ENCODE measurements at regions not wholly inside any gene's neighbourhood (a gene's known extent, or its start where the extent isn't known, plus 50 kb on each side); places are given as distances from the start of the nearest gene placed in this dataset.

DNA sequence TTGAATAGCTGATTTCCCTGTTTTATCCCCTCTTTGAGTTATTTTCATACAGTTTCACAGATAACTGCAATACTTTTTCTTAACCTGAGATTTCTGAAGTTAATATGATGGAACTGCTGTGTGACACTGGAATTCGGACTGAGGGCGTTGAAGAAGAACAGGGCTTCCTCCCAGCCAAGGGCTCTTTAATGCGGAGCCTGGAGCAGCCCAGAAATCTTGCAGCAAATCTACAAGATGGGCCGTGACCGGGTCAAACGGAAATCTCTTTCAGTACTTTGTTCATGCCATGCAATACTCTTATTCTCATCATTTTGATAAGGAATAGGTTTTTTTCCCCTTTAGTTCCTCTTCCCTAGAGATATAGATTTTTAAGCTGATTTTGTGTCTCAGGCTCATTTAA lies 236.8 kb upstream of the IRX4 start (continued):
- TF ChIP-seq, protein P1, sequence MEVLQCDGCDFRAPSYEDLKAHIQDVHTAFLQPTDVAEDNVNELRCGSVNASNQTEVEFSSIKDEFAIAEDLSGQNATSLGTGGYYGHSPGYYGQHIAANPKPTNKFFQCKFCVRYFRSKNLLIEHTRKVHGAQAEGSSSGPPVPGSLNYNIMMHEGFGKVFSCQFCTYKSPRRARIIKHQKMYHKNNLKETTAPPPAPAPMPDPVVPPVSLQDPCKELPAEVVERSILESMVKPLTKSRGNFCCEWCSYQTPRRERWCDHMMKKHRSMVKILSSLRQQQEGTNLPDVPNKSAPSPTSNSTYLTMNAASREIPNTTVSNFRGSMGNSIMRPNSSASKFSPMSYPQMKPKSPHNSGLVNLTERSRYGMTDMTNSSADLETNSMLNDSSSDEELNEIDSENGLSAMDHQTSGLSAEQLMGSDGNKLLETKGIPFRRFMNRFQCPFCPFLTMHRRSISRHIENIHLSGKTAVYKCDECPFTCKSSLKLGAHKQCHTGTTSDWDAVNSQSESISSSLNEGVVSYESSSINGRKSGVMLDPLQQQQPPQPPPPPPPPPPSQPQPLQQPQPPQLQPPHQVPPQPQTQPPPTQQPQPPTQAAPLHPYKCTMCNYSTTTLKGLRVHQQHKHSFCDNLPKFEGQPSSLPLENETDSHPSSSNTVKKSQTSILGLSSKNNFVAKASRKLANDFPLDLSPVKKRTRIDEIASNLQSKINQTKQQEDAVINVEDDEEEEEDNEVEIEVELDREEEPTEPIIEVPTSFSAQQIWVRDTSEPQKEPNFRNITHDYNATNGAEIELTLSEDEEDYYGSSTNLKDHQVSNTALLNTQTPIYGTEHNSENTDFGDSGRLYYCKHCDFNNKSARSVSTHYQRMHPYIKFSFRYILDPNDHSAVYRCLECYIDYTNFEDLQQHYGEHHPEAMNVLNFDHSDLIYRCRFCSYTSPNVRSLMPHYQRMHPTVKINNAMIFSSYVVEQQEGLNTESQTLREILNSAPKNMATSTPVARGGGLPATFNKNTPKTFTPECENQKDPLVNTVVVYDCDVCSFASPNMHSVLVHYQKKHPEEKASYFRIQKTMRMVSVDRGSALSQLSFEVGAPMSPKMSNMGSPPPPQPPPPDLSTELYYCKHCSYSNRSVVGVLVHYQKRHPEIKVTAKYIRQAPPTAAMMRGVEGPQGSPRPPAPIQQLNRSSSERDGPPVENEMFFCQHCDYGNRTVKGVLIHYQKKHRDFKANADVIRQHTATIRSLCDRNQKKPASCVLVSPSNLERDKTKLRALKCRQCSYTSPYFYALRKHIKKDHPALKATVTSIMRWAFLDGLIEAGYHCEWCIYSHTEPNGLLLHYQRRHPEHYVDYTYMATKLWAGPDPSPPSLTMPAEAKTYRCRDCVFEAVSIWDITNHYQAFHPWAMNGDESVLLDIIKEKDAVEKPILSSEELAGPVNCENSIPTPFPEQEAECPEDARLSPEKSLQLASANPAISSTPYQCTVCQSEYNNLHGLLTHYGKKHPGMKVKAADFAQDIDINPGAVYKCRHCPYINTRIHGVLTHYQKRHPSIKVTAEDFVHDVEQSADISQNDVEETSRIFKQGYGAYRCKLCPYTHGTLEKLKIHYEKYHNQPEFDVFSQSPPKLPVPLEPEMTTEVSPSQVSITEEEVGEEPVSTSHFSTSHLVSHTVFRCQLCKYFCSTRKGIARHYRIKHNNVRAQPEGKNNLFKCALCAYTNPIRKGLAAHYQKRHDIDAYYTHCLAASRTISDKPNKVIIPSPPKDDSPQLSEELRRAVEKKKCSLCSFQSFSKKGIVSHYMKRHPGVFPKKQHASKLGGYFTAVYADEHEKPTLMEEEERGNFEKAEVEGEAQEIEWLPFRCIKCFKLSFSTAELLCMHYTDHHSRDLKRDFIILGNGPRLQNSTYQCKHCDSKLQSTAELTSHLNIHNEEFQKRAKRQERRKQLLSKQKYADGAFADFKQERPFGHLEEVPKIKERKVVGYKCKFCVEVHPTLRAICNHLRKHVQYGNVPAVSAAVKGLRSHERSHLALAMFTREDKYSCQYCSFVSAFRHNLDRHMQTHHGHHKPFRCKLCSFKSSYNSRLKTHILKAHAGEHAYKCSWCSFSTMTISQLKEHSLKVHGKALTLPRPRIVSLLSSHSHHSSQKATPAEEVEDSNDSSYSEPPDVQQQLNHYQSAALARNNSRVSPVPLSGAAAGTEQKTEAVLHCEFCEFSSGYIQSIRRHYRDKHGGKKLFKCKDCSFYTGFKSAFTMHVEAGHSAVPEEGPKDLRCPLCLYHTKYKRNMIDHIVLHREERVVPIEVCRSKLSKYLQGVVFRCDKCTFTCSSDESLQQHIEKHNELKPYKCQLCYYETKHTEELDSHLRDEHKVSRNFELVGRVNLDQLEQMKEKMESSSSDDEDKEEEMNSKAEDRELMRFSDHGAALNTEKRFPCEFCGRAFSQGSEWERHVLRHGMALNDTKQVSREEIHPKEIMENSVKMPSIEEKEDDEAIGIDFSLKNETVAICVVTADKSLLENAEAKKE (CRISPR knock-in tag; IDR thresholded peaks at IDR 0.05) = no peak
- no peak for TF ChIP-seq POLR2AphosphoS5 (IDR thresholded peaks at IDR 0.05; ENCODE audit: low read depth)

DNA sequence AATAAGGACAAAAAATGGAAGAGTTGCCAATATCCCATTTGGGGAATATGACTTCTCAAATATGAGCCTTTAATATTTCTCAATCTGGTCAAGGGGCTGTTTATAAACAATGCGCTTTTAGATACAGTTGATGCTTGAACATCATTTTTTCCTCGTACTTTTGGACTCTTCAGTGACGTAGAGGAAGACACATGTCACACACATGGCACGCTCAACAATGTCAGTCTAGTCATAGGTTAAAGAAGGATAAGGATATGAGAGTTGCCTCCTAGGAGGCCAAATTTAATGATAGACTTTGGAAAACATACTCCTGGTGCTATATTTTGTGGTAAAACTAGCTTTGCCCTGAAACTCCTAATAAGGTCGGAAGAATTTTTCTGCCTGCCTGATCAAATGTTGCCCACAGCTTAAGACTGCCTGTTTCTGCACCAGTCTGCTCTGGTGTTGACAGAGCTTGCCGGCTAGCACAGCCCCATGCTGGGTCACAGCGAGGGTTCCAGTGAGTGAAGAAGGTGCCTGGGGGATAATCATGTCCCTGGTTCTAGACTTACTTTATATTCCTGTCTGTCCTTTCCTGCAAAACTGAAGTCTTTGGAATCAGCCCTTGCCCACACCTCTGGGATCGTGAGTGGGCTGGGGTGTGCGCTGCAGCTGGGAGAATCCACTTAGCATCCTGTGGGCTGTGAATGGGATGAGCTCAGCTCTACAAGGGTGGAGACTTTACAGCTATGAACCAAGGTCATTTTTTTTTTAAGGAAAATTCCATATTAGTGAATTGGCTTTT lies 230.8 kb upstream of the IRX4 start:
- Histone ChIP-seq H4K20me1 (replicated peaks; ENCODE audit: insufficient read depth) (no peaks in the 10 kb centered on the region), H3K9me2 (ENCODE audit: insufficient read depth) (no peaks in the 10 kb centered on the region), H2AFZ (no peak overlapping the region), H3K4me3 (no peak overlapping the region), H3K27ac (ENCODE audit: low read depth) (no peak overlapping the region), H3K79me2 (replicated peaks; ENCODE audit: insufficient read depth) (no peaks in the 10 kb centered on the region), H3K27me3 (ENCODE audit: insufficient read depth) (no peaks in the 10 kb centered on the region), H3K4me2 (no peak overlapping the region), H3K36me3 (ENCODE audit: insufficient read depth) (no peaks in the 10 kb centered on the region), H3K4me1 (ENCODE audit: insufficient read depth) (no peaks in the 10 kb centered on the region), H3F3A (replicated peaks; ENCODE audit: low read depth) (no peaks in the 10 kb centered on the region)
- no peak for ATAC-seq
- Mint-ChIP-seq H3K9me3 (peaks cover 8% of the 10 kb centered on the region), H3K27me3 (ENCODE audit: insufficient read depth, low read depth, poor library complexity) (peaks cover 2% of the 10 kb centered on the region), H3K36me3 (ENCODE audit: low read depth) (peaks cover 3% of the 10 kb centered on the region; the same call in 1 of the 3 replicates), H3K4me1 (0 out of 3 replicates have a peak, but pooled peaks cover 3% of the 10 kb centered on the region), H3K27ac (no peak overlapping the region), H3K4me3 (no peak overlapping the region)
- no peak for DNase-seq (ENCODE audit: low spot score)
- TF ChIP-seq, protein P2, sequence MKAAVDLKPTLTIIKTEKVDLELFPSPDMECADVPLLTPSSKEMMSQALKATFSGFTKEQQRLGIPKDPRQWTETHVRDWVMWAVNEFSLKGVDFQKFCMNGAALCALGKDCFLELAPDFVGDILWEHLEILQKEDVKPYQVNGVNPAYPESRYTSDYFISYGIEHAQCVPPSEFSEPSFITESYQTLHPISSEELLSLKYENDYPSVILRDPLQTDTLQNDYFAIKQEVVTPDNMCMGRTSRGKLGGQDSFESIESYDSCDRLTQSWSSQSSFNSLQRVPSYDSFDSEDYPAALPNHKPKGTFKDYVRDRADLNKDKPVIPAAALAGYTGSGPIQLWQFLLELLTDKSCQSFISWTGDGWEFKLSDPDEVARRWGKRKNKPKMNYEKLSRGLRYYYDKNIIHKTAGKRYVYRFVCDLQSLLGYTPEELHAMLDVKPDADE (IDR thresholded peaks at IDR 0.05) = no peak
- TF ChIP-seq JUNB (IDR thresholded peaks at IDR 0.05; ENCODE audit: unreplicated experiment) = no peak
- TF ChIP-seq CREB1 (CRISPR knock-in tag; IDR thresholded peaks at IDR 0.05; ENCODE audit: low read depth) = no peak
- TF ChIP-seq, protein P3, sequence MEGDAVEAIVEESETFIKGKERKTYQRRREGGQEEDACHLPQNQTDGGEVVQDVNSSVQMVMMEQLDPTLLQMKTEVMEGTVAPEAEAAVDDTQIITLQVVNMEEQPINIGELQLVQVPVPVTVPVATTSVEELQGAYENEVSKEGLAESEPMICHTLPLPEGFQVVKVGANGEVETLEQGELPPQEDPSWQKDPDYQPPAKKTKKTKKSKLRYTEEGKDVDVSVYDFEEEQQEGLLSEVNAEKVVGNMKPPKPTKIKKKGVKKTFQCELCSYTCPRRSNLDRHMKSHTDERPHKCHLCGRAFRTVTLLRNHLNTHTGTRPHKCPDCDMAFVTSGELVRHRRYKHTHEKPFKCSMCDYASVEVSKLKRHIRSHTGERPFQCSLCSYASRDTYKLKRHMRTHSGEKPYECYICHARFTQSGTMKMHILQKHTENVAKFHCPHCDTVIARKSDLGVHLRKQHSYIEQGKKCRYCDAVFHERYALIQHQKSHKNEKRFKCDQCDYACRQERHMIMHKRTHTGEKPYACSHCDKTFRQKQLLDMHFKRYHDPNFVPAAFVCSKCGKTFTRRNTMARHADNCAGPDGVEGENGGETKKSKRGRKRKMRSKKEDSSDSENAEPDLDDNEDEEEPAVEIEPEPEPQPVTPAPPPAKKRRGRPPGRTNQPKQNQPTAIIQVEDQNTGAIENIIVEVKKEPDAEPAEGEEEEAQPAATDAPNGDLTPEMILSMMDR (conservative IDR thresholded peaks at IDR 0.05; ENCODE audit: low read depth in 2 of 2) = no peak
- TF ChIP-seq EZH2phosphoT487 (IDR thresholded peaks at IDR 0.05; ENCODE audit: unreplicated experiment) = no peak
- TF ChIP-seq, protein P4, sequence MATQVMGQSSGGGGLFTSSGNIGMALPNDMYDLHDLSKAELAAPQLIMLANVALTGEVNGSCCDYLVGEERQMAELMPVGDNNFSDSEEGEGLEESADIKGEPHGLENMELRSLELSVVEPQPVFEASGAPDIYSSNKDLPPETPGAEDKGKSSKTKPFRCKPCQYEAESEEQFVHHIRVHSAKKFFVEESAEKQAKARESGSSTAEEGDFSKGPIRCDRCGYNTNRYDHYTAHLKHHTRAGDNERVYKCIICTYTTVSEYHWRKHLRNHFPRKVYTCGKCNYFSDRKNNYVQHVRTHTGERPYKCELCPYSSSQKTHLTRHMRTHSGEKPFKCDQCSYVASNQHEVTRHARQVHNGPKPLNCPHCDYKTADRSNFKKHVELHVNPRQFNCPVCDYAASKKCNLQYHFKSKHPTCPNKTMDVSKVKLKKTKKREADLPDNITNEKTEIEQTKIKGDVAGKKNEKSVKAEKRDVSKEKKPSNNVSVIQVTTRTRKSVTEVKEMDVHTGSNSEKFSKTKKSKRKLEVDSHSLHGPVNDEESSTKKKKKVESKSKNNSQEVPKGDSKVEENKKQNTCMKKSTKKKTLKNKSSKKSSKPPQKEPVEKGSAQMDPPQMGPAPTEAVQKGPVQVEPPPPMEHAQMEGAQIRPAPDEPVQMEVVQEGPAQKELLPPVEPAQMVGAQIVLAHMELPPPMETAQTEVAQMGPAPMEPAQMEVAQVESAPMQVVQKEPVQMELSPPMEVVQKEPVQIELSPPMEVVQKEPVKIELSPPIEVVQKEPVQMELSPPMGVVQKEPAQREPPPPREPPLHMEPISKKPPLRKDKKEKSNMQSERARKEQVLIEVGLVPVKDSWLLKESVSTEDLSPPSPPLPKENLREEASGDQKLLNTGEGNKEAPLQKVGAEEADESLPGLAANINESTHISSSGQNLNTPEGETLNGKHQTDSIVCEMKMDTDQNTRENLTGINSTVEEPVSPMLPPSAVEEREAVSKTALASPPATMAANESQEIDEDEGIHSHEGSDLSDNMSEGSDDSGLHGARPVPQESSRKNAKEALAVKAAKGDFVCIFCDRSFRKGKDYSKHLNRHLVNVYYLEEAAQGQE (IDR thresholded peaks at IDR 0.05; ENCODE audit: unreplicated experiment) = no peak
- TF ChIP-seq STAT1 (IDR thresholded peaks at IDR 0.05; ENCODE audit: unreplicated experiment) = no peak

Data from GM23338 (cell line).